Lung (tissue), 11 donors: ENCODE measurements at regions not wholly inside any gene's neighbourhood (a gene's known extent, or its start where the extent isn't known, plus 50 kb on each side); places are given as distances from the start of the nearest gene placed in this dataset.

Experiments used
- ATAC-seq: fragments of 200-7000 bp; cut with Tn5 transposase; one replicate; pipeline ENCODE4 v1.9.1; 2020; ENCODE audit warnings: moderate number of reproducible peaks; ENCODE audit not compliant: insufficient read depth, low FRiP score
- DNase-seq, 3 donors: peaks; one replicate each; pipeline ENCODE4 v3.0.0-alpha.2; 2013 to 2017
- H3K27ac ChIP-seq, 2 donors: one replicate each; pipeline ENCODE4 v1.5.1; 2013; ENCODE audit warnings: mild to moderate bottlenecking in 2 of 2, moderate library complexity in 2 of 2, control low read depth in 1 of 2, inconsistent platforms in 1 of 2, low read depth in 1 of 2, low read length in 1 of 2
- H3K27me3 ChIP-seq, 3 donors: one replicate each; pipeline ENCODE4 v1.5.1; 2013; ENCODE audit warnings: low read length in 2 of 3; ENCODE audit not compliant: control insufficient read depth in 3 of 3, insufficient read depth in 3 of 3
- H3K36me3 ChIP-seq, 4 donors: one replicate each; pipeline ENCODE4 v1.5.1; 2013; ENCODE audit warnings: low read length in 4 of 4, mild to moderate bottlenecking in 1 of 4, moderate library complexity in 1 of 4; ENCODE audit not compliant: control insufficient read depth in 4 of 4, insufficient read depth in 4 of 4
- H3K4me1 ChIP-seq, 5 donors: one replicate each; pipeline ENCODE4 v1.5.1; 2013; ENCODE audit warnings: low read length in 5 of 5, mild to moderate bottlenecking in 2 of 5, moderate library complexity in 1 of 5; ENCODE audit not compliant: control insufficient read depth in 5 of 5, insufficient read depth in 5 of 5
- H3K4me3 ChIP-seq: one replicate; pipeline ENCODE4 v1.5.1; 2013; ENCODE audit warnings: mild to moderate bottlenecking, control low read depth, moderate library complexity
- H3K9ac ChIP-seq, 2 donors: one replicate each; pipeline ENCODE4 v1.5.1; 2013; ENCODE audit warnings: low read length in 2 of 2, control low read depth in 1 of 2; ENCODE audit not compliant: insufficient read depth in 1 of 2
- H3K9me3 ChIP-seq, 4 donors: one replicate each; pipeline ENCODE4 v1.5.1; 2013; ENCODE audit warnings: low read length in 3 of 4, mild to moderate bottlenecking in 1 of 4, moderate library complexity in 1 of 4; ENCODE audit not compliant: control insufficient read depth in 4 of 4, insufficient read depth in 3 of 4
- CTCF ChIP-seq: IDR thresholded peaks from 2 replicates; pipeline ENCODE4 v1.5.1; 2012; ENCODE audit warnings: mild to moderate bottlenecking; ENCODE audit errors: control extremely low read depth, extremely low read depth
- WGBS, 2 donors: extraction: QIAGEN DNeasy Blood & Tissue Kit; methylation state at CpG; one replicate each; pipeline ENCODE4 v1.1.7; 2013; 5-methylcytosine and 5-hydroxymethylcytosine counted together
- donor health status: control.
- donor health status: control.
- donor health status: Bipolar disorder and iron deficiency.
- donor health status: healthy.
- donor health status: DM: yes; HTN: yes; CAD: no.

- Histone ChIP-seq H3K27ac (no peak overlapping the region), H3K27me3 (no peaks in the 10 kb centered on the region), H3K4me3 (no peak overlapping the region), H3K9me3 (no peaks in the 10 kb centered on the region), H3K9ac (no peak overlapping the region), H3K36me3 (no peaks in the 10 kb centered on the region), H3K4me1 (peaks cover 0 to 6% (median 0%) of the 10 kb centered on the region in 5 donors)
- DNase-seq (no peak), ATAC-seq (no peak)
- WGBS, 2 donors, result 62 to 77% methylated on average over 5 of the region's 5 CpGs
- TF ChIP-seq CTCF, result no peak
These were observed 610.7 kb upstream of the ADGRL3 start for GRCh38 chr4:60589425-60589824.

- DNase-seq (no peak), ATAC-seq (no peak)
- no peaks in the 10 kb centered on the region for H3K36me3 ChIP-seq
- no peaks in the 10 kb centered on the region for H3K4me1 ChIP-seq
- H3K27me3 ChIP-seq, result no peaks in the 10 kb centered on the region
- H3K4me3 ChIP-seq, result no peak overlapping the region
- H3K9me3 ChIP-seq, result no peaks in the 10 kb centered on the region
- H3K27ac ChIP-seq, result no peak overlapping the region
- no peak for TF ChIP-seq CTCF
- H3K9ac ChIP-seq, result no peak overlapping the region
These were observed 610.0 kb upstream of the ADGRL3 start for GRCh38 chr4:60590116-60590515.

- H3K36me3 ChIP-seq, result no peaks in the 10 kb centered on the region
- no peak for TF ChIP-seq CTCF
- H3K27ac ChIP-seq, result no peak overlapping the region
- H3K4me3 ChIP-seq, result no peak overlapping the region
- DNase-seq (no peak), ATAC-seq (no peak)
- no peaks in the 10 kb centered on the region for H3K9me3 ChIP-seq
- H3K9ac ChIP-seq, result no peak overlapping the region
- H3K4me1 ChIP-seq, result no peaks in the 10 kb centered on the region
- no peaks in the 10 kb centered on the region for H3K27me3 ChIP-seq
- WGBS, 2 donors, result 79 to 80% methylated on average over 2 of the region's 2 CpGs
These were observed 594.3 kb upstream of the ADGRL3 start for GRCh38 chr4:60605646-60606354.
